Body of pancreas (tissue), 4 donors: ENCODE measurements at regions not wholly inside any gene's neighbourhood (a gene's known extent, or its start where the extent isn't known, plus 50 kb on each side); places are given as distances from the start of the nearest gene placed in this dataset.
A peak's percentile ranks its signal among the peaks of the same experiment; 100 is the strongest.

ENCODE experiments used
- ATAC-seq: fragments of 150-250 bp; one replicate; pipeline ENCODE4 v1.9.1; 2016
- DNase-seq, 4 donors: peaks; one replicate each; pipeline ENCODE4 v3.0.0-alpha.2; 2019
- H3K27ac ChIP-seq, 4 donors: fragments of 200-600 bp; sonication (generic); 1 replicate in 3 of 4; 2 replicates in 1 of 4; pipeline versions ENCODE4 v1.5.1 to v1.6.1; 2016 to 2019; ENCODE audit warnings: mild to moderate bottlenecking in 1 of 4, mixed read lengths in 1 of 4, moderate library complexity in 1 of 4
- H3K27me3 ChIP-seq, 2 donors: fragments of 200-600 bp; sonication (generic); one replicate each; pipeline ENCODE4 v1.6.0; 2016; ENCODE audit warnings: mild to moderate bottlenecking in 1 of 2
- H3K36me3 ChIP-seq, 2 donors: fragments of 200-600 bp; sonication (generic); replicated peaks in 1 of 2; 2 replicates each; pipeline ENCODE4 v1.5.1; 2016; ENCODE audit warnings: low read depth in 2 of 2; ENCODE audit not compliant: insufficient read depth in 1 of 2
- H3K4me1 ChIP-seq: fragments of 200-600 bp; sonication (generic); one replicate; pipeline ENCODE4 v1.6.0; 2016
- H3K4me3 ChIP-seq, 2 donors: fragments of 200-600 bp; sonication (generic); 1 replicate in 1 of 2; 2 replicates in 1 of 2; pipeline ENCODE4 v1.5.1; 2016 to 2019
- H3K9me3 ChIP-seq, 3 donors: fragments of 200-600 bp; sonication (generic); 1 replicate in 2 of 3; 2 replicates in 1 of 3; pipeline ENCODE4 v1.5.1; 2016
- POLR2A ChIP-seq, 3 donors: fragments of 450-650 bp; IDR thresholded peaks; one replicate each; pipeline ENCODE4 v1.6.1; 2016; ENCODE audit warnings: antibody characterized with exemption in 3 of 3, mild to moderate bottlenecking in 2 of 3
- WGBS, 2 donors: methylation state at CpG; one replicate each; pipeline ENCODE4 v1.1.5; 2017; 5-methylcytosine and 5-hydroxymethylcytosine counted together
- intact Hi-C: fragments of 100-400 bp; cut with DNase I; formaldehyde crosslinking; loops from one replicate; pipeline ENCODE4 v1.15.1; 2023
- TF ChIP-seq, protein P1 (sequence below), 7 experiments: fragments of 450-650 bp in 4 of 7; fragments of 200-600 bp in 3 of 7; sonication (generic) in 3 of 7; IDR thresholded peaks; one replicate each; pipeline ENCODE4 v1.5.1; 2016 to 2019; ENCODE audit warnings: antibody characterized with exemption in 7 of 7

DNA sequence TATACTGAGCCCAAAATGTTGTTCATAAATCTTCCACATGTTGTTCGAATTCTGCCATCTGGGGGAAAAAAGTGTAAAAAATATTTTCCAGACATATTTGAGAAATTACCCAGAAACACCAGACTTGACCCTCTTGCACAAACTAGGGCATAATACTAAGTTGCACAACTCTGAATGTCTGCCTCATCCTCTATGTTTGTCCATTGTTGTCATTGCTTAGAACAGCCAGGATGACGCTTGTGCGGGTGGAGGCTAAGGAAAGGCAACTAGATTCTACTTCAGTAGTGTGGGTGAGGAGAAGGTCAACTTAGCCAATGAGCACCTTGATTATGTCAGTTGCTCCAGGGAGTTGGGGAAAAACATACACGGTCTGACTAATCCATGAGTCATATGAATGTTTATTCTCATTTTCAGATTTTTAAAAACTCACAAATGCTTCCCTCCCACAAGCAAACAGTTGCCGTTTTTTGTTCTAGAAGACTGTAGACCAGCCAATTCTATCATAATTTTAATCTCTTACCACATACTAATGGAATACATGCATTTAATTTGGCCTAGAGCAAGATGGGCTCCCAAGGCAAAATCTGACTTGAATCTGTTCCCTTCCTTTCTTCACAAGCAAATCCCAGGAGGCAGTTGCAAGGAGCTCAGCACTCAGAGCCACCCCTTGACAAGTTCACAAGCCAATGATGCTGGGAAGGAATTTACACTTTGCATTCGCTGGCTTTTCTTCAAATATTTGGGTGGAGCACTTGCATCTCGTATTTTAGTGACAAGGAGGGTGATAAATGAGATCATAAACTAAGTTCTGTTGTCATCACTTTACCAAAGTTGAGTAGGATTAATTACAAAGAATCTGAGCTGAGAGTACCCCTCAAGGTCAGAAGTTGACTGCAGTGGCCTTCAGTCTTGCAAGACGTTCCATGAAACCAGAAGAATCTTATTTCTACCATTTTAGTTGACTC lies 163.2 kb upstream of the TWIST2 start:
- TF ChIP-seq, protein P1, sequence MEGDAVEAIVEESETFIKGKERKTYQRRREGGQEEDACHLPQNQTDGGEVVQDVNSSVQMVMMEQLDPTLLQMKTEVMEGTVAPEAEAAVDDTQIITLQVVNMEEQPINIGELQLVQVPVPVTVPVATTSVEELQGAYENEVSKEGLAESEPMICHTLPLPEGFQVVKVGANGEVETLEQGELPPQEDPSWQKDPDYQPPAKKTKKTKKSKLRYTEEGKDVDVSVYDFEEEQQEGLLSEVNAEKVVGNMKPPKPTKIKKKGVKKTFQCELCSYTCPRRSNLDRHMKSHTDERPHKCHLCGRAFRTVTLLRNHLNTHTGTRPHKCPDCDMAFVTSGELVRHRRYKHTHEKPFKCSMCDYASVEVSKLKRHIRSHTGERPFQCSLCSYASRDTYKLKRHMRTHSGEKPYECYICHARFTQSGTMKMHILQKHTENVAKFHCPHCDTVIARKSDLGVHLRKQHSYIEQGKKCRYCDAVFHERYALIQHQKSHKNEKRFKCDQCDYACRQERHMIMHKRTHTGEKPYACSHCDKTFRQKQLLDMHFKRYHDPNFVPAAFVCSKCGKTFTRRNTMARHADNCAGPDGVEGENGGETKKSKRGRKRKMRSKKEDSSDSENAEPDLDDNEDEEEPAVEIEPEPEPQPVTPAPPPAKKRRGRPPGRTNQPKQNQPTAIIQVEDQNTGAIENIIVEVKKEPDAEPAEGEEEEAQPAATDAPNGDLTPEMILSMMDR (IDR thresholded peaks at IDR 0.05), result no peak
- no peak for TF ChIP-seq POLR2A (IDR thresholded peaks at IDR 0.05)
- Histone ChIP-seq H3K9me3 (no peaks in the 10 kb centered on the region), H3K4me3 (no peak overlapping the region), H3K4me1 (no peaks in the 10 kb centered on the region), H3K27me3 (no peaks in the 10 kb centered on the region), H3K27ac (no peak overlapping the region), H3K36me3 (no peaks in the 10 kb centered on the region)
- WGBS, 2 donors, result 40 to 49% methylated on average over 8 of the region's 8 CpGs
- DNase-seq (peak in 2 of 4 donors; percentile 44 to 53), ATAC-seq (peak; percentile 77)
- intact Hi-C loops, result no loop called here

DNA sequence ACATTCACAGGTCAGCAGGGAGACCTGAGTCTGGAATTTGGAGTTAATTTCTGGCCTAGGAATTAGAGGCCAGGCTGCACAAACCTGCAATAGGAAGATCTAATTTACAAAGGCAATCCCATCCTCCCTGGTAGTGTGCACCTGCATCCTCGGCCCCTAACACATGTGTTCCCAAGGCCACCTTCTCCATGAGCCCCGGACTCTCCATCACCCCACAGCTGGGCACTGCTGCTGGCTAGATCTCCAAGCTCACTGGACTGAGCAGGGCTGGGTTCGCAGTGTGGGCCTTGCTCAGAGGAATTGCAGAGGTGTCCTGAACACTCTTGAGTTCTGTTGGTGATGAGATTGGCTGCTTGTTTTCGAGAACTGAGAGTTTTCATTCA lies 162.6 kb upstream of the TWIST2 start:
- intact Hi-C loops, result no loop called here
- DNase-seq (no peak), ATAC-seq (no peak)
- Histone ChIP-seq H3K9me3 (no peaks in the 10 kb centered on the region), H3K36me3 (no peaks in the 10 kb centered on the region), H3K4me3 (no peak overlapping the region), H3K27me3 (no peaks in the 10 kb centered on the region), H3K4me1 (no peaks in the 10 kb centered on the region), H3K27ac (no peak overlapping the region)
- 67 to 71% methylated on average over 4 of the region's 4 CpGs for WGBS, 2 donors
- TF ChIP-seq, protein P1 (IDR thresholded peaks at IDR 0.05), result no peak
- TF ChIP-seq POLR2A (IDR thresholded peaks at IDR 0.05), result no peak

GRCh38 chr2:238685713-238686112 lies 162.2 kb upstream of the TWIST2 start:
- intact Hi-C loops, result no loop called here
- Histone ChIP-seq H3K4me1 (no peaks in the 10 kb centered on the region), H3K27ac (no peak overlapping the region), H3K36me3 (no peaks in the 10 kb centered on the region), H3K9me3 (no peaks in the 10 kb centered on the region), H3K27me3 (no peaks in the 10 kb centered on the region), H3K4me3 (no peak overlapping the region)
- WGBS, 2 donors, result 47 to 63% methylated on average over 2 of the region's 2 CpGs
- ATAC-seq, result no peak
- TF ChIP-seq, protein P1 (IDR thresholded peaks at IDR 0.05), result no peak
- no peak for TF ChIP-seq POLR2A (IDR thresholded peaks at IDR 0.05)
- no peak for DNase-seq

- DNase-seq, result no peak
- Histone ChIP-seq H3K27me3 (no peaks in the 10 kb centered on the region), H3K4me1 (no peaks in the 10 kb centered on the region), H3K36me3 (no peaks in the 10 kb centered on the region), H3K27ac (no peak overlapping the region), H3K4me3 (no peak overlapping the region), H3K9me3 (no peaks in the 10 kb centered on the region)
- intact Hi-C loops, result no loop called here
- ATAC-seq, result no peak
- no peak for TF ChIP-seq POLR2A (IDR thresholded peaks at IDR 0.05)
- TF ChIP-seq, protein P1 (IDR thresholded peaks at IDR 0.05), result no peak
- WGBS, 2 donors, result 68 to 75% methylated on average over 7 of the region's 7 CpGs
Measured at GRCh38 chr2:238686223-238686622, 161.7 kb upstream of the TWIST2 start.
